ENCODE measurements at regions not wholly inside any gene's neighbourhood (a gene's known extent, or its start where the extent isn't known, plus 50 kb on each side); places are given as distances from the start of the nearest gene placed in this dataset.

DNA sequence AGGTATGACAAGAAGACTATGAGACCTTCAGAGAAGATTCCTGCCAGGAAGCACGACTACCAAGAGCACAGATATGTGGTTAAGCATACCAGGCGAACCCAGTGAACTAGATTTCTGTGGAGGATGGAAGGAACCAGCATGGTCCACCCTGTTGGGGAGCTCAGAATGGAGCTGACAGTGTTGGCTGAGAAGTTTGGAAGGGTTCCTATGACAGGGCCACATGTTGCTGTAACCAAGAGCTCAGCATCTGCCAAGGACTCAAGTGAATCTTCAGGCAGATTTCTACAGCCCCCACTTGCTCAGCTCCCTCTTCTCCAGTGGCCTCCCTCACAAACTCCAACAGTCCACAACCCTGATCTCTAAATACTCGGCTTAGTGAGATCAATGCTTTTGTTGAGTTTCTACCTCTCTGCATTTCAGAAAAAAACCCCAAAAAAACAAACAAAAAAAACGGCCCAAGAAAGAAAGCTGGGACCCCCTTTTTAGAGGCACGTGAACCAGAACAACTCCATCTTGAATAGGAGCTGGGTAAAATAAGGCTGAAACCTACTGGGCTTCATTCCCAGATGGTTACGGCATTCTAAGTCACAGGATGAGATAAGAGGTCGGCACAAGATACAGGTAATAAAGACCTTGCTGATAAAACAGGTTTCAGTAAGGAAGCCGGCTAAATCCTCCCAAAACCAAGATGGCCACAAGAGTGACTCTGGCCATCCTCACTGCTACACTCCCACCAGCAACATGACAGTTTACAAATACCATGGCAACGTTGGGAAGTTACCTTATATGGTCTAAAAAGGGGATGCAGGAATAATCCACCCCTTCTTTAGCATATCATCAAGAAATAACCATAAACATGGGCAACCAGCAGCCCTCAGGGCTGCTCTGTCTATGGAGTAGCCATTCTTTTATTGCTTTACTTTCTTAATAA lies 691.1 kb downstream of the UQCRFS1 start:
- no peak for TF ChIP-seq JUN (IDR thresholded peaks at IDR 0.05; ENCODE audit: borderline replicate concordance, insufficient read depth, insufficient read length, low read depth)
- no peak for TF ChIP-seq CTCF (IDR thresholded peaks at IDR 0.05; ENCODE audit: extremely low read depth in 1 of 2, insufficient read depth in 1 of 2, low read depth in 1 of 2, low read length in 2 of 2)
- TF ChIP-seq POLR2A (IDR thresholded peaks at IDR 0.05; ENCODE audit: low read depth, low read length): no peak
- TF ChIP-seq MAX (IDR thresholded peaks at IDR 0.05; ENCODE audit: insufficient read depth, insufficient read length): no peak
- no peak for TF ChIP-seq EZH2 (IDR thresholded peaks at IDR 0.05; ENCODE audit: borderline replicate concordance, low read depth, low read length, severe bottlenecking)
- TF ChIP-seq POLR2AphosphoS5 (IDR thresholded peaks at IDR 0.05; ENCODE audit: insufficient read depth, low read depth, low read length): no peak
- TF ChIP-seq MYC (IDR thresholded peaks at IDR 0.05; ENCODE audit: low read depth, low read length): no peak

Data from endothelial cell of umbilical vein (primary cell).